GM18907 (cell line): ENCODE measurements at regions not wholly inside any gene's neighbourhood (a gene's known extent, or its start where the extent isn't known, plus 50 kb on each side); places are given as distances from the start of the nearest gene placed in this dataset.
A peak's percentile ranks its signal among the peaks of the same experiment; 100 is the strongest.

ENCODE experiments used
- ATAC-seq: cut with Tn5 transposase; IDR thresholded peaks from one replicate; pipeline ENCODE4 v1.9.1; 2021; ENCODE audit warnings: mild to moderate bottlenecking, moderate library complexity; ENCODE audit not compliant: unreplicated experiment

DNA sequence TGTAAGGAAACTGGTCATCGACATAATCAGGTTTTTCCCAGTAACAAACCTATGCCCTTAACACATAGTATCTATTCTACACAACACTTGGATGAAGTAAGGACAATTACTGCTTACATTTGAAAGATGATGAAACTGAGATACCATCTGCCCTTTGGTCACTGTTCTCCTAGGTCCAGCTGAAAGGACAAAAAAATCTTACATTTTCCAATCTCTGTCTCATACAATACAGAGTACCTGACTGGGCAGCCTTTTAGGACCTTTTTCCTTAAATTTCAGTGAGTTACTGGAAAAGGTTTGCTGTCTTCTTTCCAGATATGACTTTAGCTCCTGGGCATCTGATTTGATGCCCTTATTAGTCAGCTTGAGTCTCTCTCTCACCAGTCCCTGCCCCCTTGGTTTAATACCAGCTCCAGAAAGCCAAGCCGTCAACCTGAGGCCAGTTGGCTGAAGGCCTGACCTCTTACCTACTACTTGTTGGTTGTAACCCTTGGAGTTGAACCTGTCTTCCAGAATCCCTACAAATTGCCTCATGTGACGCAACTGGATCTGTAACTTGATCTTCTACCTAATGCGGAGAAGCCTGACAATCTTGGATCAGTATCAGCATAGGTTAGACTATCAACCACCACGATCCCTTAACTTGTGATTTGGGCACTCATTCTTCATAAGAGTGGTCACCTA is 355.3 kb upstream of the ZNF385D start:
- ATAC-seq: no peak

DNA sequence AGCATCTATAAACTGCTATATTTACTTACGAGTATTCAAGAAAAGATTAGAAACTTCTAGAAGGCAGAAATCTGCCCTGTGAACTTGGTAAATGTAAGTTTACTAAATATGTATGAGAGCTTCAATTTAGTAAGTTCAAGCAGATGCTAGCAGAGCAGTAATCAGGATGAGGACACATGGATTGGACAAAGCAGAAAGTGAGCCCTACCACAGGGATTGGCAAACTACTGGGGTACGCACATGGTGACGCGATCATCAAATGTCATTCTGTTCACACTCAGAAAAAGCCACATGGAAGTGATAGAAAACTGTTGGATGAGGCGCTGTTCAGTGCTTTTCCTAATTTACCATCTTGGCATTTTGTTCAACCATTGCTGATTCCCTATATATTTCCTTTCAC is 360.2 kb upstream of the ZNF385D start:
- ATAC-seq: no peak

DNA sequence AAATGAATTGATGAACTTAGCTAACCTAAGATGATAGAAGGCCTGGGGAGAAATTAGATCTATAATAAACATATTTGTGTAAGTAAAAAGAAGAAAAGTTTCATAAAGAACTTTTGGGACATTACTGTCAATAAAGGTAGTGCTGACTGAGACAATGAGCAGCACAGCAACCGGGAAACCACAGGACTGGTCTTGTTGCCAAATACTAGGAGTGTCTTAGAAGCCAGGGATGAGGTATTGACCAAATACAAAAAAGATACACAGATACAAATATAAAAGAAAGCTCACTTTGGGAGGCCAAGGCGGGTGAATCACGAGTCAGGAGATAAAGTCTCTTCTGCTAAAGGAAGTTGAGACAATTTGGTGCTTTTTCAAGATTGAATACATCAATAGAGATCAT is 362.4 kb upstream of the ZNF385D start:
- no peak for ATAC-seq

DNA sequence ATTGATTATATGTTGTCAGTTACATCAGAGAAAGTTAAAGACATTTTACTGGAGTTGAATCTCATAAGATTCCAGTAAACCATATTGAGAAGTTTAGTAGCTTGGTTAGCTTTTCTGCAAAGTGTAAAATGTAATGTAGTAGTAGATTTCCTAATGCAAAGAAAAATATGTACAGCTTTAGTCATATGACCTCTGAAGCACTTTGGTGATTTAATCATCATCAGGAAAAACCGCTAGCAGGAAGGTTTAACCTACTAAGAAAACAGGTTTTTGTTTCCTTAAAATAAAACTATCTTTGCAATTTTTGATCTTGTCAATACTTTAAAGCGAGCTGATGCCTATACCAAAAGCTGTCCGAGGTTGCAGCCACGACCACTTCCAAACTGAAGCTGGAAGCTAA is 364.6 kb upstream of the ZNF385D start:
- ATAC-seq: no peak

DNA sequence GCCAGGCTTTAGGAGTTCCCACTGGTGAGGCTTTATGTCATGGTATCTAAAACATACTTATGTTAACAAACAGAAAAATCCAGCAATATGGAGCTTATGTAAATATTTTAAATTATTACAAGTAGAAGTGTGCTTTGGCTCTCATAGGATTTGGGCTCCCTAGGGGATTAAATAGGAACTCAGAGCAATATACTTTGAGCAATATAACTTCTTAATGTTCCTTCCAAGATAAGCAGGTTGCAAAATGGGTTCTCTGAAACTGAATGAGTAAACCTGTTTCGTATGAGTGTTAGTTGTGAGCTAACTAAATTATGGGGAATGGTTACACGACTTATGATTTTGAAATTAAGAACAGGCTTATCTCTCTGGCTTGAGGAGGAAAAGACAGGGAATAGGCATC is 366.1 kb upstream of the ZNF385D start:
- no peak for ATAC-seq

DNA sequence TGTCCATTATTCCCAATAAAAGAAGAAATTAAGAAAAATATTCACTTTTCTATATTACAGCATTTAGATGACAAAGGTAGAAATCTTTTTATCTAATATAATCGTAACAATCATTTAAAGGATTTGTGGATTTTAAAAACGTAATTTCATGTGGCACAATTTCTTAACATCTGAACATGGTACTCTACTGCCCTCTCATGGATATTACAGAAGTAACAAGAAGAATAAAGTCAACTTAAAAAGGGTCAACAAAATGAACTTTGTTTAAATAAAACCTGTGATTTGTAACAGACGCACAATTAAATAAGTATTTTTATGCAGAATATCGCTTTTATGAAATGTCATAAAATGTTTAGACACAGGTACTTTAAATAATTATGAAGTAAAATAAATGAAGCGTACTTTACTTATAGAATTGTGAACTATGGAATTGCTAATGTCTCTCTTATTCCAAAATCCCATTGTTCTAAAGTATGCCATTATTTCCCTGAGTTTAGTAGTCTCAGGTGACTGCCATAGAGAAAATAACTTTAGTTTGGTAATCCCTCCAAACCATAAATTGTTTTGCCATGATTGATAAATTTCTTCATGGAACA is 366.8 kb upstream of the ZNF385D start:
- no peak for ATAC-seq

DNA sequence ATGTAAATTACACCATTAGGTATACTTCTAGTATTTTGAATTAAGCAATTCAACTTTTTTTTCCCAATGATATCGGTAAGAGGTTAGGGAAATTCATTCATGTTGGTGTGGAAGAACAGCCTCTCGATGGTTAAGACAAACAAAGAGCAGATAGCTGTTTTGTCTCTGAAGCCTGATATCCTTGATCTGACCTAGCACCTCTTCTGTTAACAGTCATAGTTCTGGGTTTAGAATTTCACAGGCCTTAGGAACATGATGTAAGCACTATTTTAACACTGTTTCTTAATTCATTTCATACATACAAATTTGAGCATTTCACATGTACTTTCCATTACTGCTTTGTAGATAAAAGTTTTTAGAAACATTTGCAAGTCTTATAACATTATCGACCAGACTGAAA is 367.5 kb upstream of the ZNF385D start:
- ATAC-seq: no peak

DNA sequence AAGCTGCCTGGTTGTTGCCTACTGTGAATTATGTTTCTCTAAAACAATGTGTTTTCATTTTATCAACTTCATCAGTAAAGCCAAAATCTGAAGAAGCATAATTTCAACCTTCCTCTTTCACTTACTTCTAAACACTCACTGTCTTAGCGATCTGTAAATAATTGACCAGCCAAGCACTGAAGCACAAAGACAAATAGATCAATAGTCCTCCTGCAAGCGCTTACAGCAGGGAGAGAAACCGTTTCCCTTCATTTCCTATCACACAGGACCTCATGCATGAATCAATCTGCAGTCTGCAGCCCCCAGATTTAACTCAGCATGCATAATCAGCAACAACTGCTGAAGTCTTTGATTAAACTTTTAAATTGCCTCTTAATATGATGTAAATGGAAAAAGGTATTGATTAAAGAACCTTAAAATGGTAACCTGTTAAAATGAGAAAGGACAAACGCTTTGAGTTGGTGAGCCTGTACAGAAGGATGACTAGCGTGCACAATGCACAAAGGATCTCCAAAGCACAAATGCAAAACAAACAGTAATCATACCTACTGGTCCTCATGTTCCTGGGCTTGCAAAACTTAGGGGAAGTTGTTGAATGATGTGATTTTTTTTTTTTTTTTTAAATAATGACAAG is 370.2 kb upstream of the ZNF385D start:
- peak; percentile 83 for ATAC-seq

DNA sequence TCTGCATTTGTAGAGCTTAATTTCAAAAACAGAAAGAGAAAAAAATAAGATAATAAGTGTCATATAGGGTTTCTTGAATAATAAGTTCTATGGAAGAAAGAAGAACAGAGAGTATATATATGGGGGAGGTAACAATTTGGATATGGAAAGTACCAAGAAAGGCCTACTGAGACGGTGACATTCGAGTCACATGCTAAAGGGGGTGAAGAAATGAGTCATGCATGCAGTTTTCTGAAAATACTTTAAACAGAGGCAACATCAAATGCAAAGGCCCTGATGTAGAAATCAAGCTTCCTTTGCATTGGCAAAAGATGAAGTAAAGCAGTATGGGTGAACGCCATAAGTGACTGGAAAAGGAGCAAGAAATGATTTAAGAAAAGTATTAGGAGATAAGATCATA is 371.6 kb upstream of the ZNF385D start:
- peak; percentile 84 for ATAC-seq

DNA sequence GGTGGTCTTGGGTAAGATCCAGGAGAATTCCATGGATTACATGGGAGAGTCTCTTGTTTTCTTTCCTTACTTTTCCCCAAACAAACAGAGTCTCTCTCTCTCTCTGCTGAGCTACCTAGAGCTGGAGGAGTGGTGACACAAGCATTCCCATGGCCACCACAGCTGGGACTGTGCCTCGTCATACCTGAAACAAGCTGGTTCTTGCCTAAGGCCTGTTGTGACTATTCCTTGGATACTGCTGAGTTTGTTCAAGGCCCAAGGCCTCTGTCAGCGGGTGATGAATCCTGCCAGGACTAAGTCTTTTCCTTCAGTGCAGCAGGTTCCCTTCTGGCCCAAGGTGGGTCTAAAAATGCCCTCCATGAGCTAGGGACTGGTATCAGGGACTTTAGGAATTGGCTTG is 378.1 kb upstream of the ZNF385D start:
- no peak for ATAC-seq

DNA sequence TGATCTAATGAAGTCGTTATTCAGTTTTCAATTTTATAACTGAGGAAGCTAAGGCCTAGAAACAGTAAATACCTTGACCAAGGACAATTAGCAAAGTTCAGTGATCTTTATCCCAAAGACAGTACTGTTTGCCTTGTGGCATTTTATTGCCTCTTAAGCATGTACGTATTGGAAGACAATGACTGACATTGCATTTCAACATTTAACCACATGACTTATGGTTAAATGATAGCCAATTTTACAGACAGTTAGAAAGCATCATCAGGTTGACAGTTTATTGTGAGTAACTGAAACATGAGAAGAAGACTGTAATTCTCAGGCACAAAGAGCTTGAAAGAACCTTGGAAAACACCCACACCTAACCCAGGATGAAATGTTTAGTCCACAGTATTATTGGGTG is 390.8 kb upstream of the ZNF385D start:
- ATAC-seq: no peak

DNA sequence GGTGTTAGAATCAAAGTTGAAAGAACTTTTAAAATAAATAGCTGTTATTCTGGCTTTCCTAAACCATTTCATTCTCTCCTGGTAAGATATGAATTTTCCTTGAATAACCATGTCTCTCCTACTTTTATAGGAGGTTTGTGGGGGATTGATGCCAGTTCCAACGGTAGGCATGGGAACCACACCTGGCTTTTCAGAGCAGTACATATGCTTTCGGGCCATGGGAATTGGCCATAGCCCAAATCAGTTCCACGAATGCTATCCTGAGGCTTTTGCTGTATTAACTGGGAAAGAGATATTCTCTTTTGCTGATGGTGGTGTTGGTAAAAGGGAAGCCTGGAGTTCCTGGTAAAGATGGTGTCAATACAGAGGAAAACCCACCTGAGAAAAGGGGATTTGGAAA is 396.2 kb upstream of the ZNF385D start:
- no peak for ATAC-seq

DNA sequence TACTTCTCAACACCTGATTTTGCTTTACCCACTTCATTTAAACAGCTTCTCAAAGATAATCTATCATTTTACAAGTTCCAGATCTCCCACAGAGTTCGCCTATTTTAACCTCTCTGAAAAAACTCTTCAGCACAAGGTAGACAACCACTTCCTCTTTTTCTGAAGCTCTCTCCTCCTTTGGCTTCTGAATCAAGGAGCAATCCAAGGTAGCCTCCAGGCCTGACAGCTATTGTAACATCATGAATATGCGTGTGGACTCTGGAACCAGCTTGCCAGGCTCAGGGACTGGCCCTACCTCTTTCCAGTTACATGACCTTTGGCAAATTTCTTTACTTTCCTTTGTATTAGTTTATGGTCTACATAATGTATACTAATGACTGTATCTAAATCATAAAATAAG is 405.9 kb upstream of the ZNF385D start:
- no peak for ATAC-seq

DNA sequence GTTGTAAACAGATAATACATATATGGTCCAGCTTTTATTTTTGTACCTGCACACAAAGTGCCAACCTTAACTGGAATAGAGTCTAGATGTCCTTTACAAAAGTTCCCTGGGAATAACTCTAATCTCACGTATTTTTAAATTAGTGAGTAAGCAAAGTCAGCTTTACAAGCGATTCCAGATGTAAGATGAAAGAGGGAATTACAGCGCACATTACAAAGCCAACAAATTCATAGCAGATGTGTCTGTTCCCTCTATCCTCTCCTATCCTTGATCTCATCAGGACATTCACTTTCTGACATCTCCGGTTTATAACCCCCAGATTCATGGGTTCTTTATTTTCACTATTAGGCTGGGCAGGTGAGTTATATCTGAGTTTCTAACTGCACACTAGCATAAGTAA is 406.8 kb upstream of the ZNF385D start:
- ATAC-seq: no peak

DNA sequence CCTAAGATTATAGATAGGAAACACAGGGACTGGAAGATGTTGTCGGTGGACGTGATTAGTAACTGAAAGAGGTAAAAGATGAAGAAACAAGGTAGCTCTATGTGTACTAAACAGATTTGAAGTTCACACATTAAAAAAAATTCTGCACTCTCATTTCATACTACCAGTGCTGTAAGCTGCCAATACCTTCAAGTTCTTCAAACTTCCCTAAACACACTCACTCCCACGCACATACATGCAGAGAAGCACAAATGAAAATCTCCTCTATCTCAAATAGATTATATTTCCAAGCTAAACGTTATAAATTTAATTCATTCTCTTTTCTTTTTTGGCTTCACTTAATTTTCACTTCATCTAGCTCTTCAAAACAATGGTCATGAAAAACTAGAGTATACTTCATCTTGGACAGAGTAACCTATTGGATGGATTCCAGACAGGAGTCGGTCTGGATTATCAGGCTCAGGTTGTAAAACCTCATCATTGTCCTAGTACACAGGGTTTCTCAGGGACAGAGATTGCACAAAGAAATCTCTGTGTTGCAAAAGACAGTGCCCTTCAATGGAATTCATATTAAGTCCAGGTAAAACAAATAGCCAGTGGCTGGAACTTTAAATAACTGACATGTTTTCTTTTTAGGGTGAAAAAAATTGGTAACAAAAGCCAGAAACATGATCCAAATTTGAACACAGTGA is 408.1 kb upstream of the ZNF385D start:
- ATAC-seq: no peak

DNA sequence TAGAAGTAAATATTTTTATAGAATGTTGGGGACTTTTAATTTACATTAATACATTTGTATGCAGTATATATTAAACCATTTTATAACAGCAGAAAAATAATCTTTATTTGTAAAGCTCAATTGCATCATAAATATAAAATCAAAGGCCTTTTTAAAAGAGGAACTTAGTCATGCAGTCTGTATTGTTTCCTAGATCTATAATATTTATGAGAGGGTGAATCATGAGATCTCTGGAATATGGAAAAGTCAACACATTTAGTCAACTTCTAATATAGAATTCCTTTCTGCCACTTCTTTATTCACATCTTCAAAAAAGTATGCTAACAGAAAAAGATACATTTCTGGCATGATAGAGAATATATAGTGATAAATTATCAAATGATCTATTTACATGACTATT is 410.3 kb upstream of the ZNF385D start:
- no peak for ATAC-seq

DNA sequence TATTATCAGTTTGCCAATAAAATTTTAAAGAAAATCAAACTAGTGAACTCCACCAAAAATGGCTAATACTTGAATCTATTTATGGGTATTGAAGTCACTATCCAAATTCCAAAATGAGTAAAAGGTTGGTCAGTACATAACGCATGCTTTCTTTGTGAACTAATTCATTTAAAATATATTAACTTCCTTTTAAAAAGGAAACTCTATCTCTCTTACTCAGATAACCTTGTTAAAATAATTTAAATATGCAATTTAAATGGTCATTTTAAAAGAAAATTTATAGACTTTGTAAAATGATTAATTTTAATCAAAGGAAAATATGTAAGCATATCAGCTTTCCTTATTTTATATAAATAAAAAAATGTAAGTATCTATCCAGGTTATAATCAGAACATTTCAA is 419.4 kb upstream of the ZNF385D start:
- ATAC-seq: no peak

DNA sequence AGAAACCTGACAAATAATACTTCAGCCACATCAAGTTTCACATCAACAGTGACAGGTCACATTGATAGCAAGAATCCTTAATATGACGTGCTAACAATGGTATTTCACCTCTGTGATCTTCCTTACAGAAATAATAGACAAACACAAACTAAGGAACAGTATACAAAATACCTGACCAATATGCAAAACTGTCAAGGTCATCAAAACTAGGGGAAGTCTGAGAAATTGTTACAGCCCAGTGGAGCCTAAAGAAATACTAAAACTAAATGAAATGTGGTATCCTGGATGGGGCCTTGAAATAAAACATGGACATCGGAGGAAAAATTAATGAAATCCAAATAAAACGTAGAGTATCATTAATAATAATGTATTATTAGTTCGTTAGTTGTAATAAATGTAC is 422.0 kb upstream of the ZNF385D start:
- ATAC-seq: no peak

DNA sequence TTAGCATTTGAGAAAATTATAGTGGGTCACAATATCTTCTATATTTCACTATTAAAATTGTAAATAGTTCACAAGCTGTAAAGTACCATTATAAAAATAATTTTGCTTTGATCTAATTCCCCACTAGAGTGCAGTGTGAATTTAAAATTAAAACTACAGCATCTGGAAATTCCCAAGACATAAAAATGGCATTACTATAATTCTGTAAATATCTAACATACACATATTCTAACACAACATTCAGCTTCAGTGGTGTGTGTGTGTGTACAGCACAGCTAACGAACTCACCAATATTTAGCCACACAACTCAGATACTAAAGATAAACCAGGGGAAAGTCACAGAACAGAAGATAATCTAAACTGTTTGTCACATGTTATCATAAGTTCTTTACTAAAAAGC is 424.9 kb upstream of the ZNF385D start:
- no peak for ATAC-seq

DNA sequence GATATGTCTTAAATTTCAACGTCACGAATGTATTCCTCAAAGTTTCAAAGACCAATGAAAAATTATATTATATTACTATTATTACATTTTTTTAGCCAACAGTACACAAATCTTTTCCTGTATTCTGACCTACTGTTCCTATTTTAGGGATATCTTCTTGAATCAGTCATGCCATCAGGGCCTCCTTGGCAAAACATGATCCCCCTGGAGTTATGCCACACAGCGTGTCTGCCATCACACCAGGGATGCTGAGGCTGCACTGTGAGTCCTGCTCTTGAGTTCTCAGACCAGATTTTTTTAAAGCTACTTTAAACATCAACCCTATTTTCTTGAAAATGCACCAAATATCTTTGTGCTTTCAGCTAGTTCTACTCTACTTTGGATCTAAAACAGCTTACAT is 425.9 kb upstream of the ZNF385D start:
- ATAC-seq: no peak

DNA sequence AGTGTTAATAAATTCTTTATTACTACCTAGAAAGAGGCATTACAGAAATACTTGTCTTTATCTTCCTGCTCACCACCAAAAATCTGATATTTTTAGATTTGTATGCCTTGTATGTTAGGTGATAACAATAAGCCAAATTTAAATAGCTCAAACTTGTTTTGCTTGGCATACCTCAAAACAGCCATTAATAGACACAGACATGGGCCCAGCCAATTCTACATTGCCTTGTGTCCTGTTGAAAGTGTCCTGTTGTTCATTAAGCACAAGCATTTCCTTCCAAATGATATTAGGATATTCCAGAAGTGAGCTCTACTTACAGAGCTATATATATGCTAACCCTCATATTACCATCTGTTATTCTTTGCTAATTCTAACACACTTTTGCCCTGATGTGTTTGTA is 438.6 kb upstream of the ZNF385D start:
- no peak for ATAC-seq

DNA sequence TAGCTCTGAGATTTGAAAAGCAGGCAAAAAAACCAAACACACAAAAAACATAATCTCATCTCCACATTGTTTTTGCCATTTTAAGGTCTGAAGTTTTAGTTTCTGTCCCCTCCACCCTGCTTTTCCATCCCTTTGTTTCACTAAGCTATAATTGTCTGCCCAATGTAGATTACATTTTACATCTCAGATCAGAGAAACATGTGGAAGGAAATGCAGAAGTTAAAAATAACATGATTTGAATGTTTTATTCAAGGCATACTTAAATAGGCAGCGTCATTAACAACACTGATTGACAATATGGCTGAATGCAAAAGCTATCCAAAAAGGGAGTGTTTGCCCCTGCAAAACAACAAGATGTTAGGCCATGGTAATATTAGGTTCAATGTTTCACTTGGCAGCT is 448.1 kb upstream of the ZNF385D start:
- ATAC-seq: no peak
